Mammary epithelial cell (primary cell): ENCODE measurements at regions not wholly inside any gene's neighbourhood (a gene's known extent, or its start where the extent isn't known, plus 50 kb on each side); places are given as distances from the start of the nearest gene placed in this dataset.

Source experiments
- EZH2 ChIP-seq: IDR thresholded peaks from 2 replicates; pipeline ENCODE4 v1.6.1; 2012; ENCODE audit warnings: low read length, inconsistent platforms, borderline replicate concordance
- TF ChIP-seq, protein P1 (sequence below), 2 donors: IDR thresholded peaks in 1 of 2; conservative IDR thresholded peaks in 1 of 2; 2 replicates each; pipeline ENCODE4 v1.5.1; 2011 to 2012; ENCODE audit warnings: inconsistent platforms in 2 of 2, low read length in 2 of 2, mild to moderate bottlenecking in 2 of 2, control low read depth in 1 of 2, low read depth in 1 of 2; ENCODE audit not compliant: insufficient read depth in 1 of 2; ENCODE audit errors: extremely low read depth in 1 of 2

DNA sequence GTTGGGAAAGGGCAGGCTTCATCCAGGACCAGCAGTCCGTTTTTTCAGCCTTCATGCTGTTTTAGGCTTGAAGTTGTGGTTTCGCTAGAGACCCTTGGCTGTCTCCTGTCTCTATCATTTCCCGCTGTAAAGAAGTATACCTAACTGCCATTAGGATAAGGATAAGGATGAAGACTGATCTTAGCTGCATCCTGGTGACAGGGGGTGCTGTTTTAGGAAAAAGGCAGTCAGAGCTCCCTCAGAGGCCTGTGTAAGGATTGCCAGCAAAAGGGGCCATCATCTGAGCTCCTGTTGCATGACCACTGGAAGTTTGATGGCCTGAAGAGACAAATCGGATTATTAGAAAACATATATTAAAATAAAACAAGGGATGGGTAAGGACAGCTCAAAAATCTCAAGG lies 64.8 kb upstream of the FGF10 start:
- TF ChIP-seq, protein P1, sequence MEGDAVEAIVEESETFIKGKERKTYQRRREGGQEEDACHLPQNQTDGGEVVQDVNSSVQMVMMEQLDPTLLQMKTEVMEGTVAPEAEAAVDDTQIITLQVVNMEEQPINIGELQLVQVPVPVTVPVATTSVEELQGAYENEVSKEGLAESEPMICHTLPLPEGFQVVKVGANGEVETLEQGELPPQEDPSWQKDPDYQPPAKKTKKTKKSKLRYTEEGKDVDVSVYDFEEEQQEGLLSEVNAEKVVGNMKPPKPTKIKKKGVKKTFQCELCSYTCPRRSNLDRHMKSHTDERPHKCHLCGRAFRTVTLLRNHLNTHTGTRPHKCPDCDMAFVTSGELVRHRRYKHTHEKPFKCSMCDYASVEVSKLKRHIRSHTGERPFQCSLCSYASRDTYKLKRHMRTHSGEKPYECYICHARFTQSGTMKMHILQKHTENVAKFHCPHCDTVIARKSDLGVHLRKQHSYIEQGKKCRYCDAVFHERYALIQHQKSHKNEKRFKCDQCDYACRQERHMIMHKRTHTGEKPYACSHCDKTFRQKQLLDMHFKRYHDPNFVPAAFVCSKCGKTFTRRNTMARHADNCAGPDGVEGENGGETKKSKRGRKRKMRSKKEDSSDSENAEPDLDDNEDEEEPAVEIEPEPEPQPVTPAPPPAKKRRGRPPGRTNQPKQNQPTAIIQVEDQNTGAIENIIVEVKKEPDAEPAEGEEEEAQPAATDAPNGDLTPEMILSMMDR (conservative IDR thresholded peaks at IDR 0.05 in 1 of 2, IDR thresholded peaks at IDR 0.05 in 1 of 2; ENCODE audit: extremely low read depth in 1 of 2, insufficient read depth in 1 of 2, low read depth in 1 of 2, low read length in 2 of 2), result no peak
- no peak for TF ChIP-seq EZH2
